HEK293T (cell line): ENCODE measurements at regions not wholly inside any gene's neighbourhood (a gene's known extent, or its start where the extent isn't known, plus 50 kb on each side); places are given as distances from the start of the nearest gene placed in this dataset.

Experiments
- CTCF ChIA-PET: fragments of 350-600 bp; formaldehyde crosslinking; extraction: SDS; loops from one replicate; lab custom pipeline; 2021; ENCODE audit warnings: antibody characterized with exemption, inconsistent platforms; lab: Yijun Ruan, JAX
- POLR2A ChIA-PET: fragments of 350-600 bp; formaldehyde crosslinking; extraction: SDS; loops from one replicate; lab custom pipeline; 2020; ENCODE audit warnings: antibody characterized with exemption, inconsistent platforms; lab: Yijun Ruan, JAX
- DNase-seq: peaks from one replicate; pipeline ENCODE4 v3.0.0; 2012; ENCODE audit warnings: mixed read lengths; ENCODE audit errors: extremely low spot score
- ARNT ChIP-seq: fragments of 450-650 bp; IDR thresholded peaks from 2 replicates; pipeline ENCODE4 v1.6.1; 2017; ENCODE audit warnings: mild to moderate bottlenecking
- BHLHE40 ChIP-seq: fragments of 450-650 bp; IDR thresholded peaks from 2 replicates; pipeline ENCODE4 v1.6.1; 2016; ENCODE audit warnings: mild to moderate bottlenecking, moderate library complexity, borderline replicate concordance
- CTBP1 ChIP-seq: fragments of 450-650 bp; IDR thresholded peaks from 2 replicates; pipeline ENCODE4 v1.6.1; 2016; ENCODE audit warnings: borderline replicate concordance
- ELF4 ChIP-seq: fragments of 450-650 bp; IDR thresholded peaks from 2 replicates; pipeline ENCODE4 v1.6.1; 2017; ENCODE audit warnings: antibody characterized with exemption
- FOXA1 ChIP-seq: fragments of 450-650 bp; IDR thresholded peaks from 2 replicates; pipeline ENCODE4 v1.6.1; 2016; ENCODE audit warnings: mild to moderate bottlenecking
- FOXK2 ChIP-seq: fragments of 450-650 bp; IDR thresholded peaks from 2 replicates; pipeline ENCODE4 v1.6.1; 2016; ENCODE audit warnings: mild to moderate bottlenecking
- FOXM1 ChIP-seq: fragments of 450-650 bp; IDR thresholded peaks from 2 replicates; pipeline ENCODE4 v1.6.1; 2017; ENCODE audit warnings: mild to moderate bottlenecking, borderline replicate concordance
- HDGF ChIP-seq: fragments of 450-650 bp; IDR thresholded peaks from 2 replicates; pipeline ENCODE4 v1.6.1; 2017; ENCODE audit warnings: antibody characterized with exemption, borderline replicate concordance
- L3MBTL2 ChIP-seq: fragments of 450-650 bp; conservative IDR thresholded peaks from 2 replicates; pipeline ENCODE4 v1.6.1; 2016; ENCODE audit warnings: mild to moderate bottlenecking
- LEF1 ChIP-seq: fragments of 450-650 bp; IDR thresholded peaks from 2 replicates; pipeline ENCODE4 v1.6.1; 2017; ENCODE audit warnings: mild to moderate bottlenecking, borderline replicate concordance
- NFRKB ChIP-seq: fragments of 450-650 bp; IDR thresholded peaks from 2 replicates; pipeline ENCODE4 v1.6.1; 2016; ENCODE audit warnings: mild to moderate bottlenecking, moderate library complexity
- PKNOX1 ChIP-seq: fragments of 450-650 bp; IDR thresholded peaks from 2 replicates; pipeline ENCODE4 v1.6.1; 2016
- SP1 ChIP-seq: fragments of 450-650 bp; IDR thresholded peaks from 2 replicates; pipeline ENCODE4 v1.6.1; 2017
- SUZ12 ChIP-seq: fragments of 450-650 bp; IDR thresholded peaks from 2 replicates; pipeline ENCODE4 v1.6.1; 2016; ENCODE audit warnings: mild to moderate bottlenecking
- TARDBP ChIP-seq: fragments of 450-650 bp; IDR thresholded peaks from 2 replicates; pipeline ENCODE4 v1.6.1; 2016
- ZNF384 ChIP-seq: fragments of 450-650 bp; IDR thresholded peaks from 2 replicates; pipeline ENCODE4 v1.6.1; 2016

- DNase-seq: no peak
- ChIA-PET CTCF (interaction anchor here (0.6 kb wide), 1 partner anchor 430 kb away, joined by 4 read pairs; no protein-coding TSS in a partner anchor), POLR2A (no interaction called here)
- TF ChIP-seq FOXM1 (no peak), HDGF (no peak), PKNOX1 (no peak), ARNT (no peak), BHLHE40 (no peak), ELF4 (no peak), FOXK2 (no peak), L3MBTL2 (no peak), ZNF384 (no peak)
Observed at GRCh38 chr1:233473549-233474204, 140.2 kb upstream of the KCNK1 start.

- ChIA-PET POLR2A (no interaction called here), CTCF (no interaction called here)
- no peak for DNase-seq
Observed at GRCh38 chr1:233477359-233477758, 136.5 kb upstream of the KCNK1 start.

GRCh38 chr1:233478611-233479010, 135.3 kb upstream of the KCNK1 start:
- POLR2A ChIA-PET: no interaction called here
- no peak for DNase-seq
- TF ChIP-seq CTBP1 (no peak), FOXK2 (no peak), ARNT (no peak), L3MBTL2 (no peak), BHLHE40 (no peak), LEF1 (no peak), FOXA1 (no peak), PKNOX1 (no peak), TARDBP (no peak), NFRKB (no peak), ELF4 (no peak), HDGF (no peak), SUZ12 (no peak), ZNF384 (no peak), FOXM1 (no peak), SP1 (no peak)
- CTCF ChIA-PET: no interaction called here

More at GRCh38 chr1:233477359-233477758, 136.5 kb upstream of the KCNK1 start:
- TF ChIP-seq CTBP1: no peak

- ChIA-PET CTCF (no interaction called here), POLR2A (no interaction called here)
- DNase-seq: no peak
- TF ChIP-seq L3MBTL2 (no peak), SP1 (no peak), BHLHE40 (no peak)
Observed at GRCh38 chr1:233479110-233479890, 134.6 kb upstream of the KCNK1 start.

GRCh38 chr1:233480198-233480597, 133.7 kb upstream of the KCNK1 start:
- ChIA-PET POLR2A (no interaction called here), CTCF (no interaction called here)
- TF ChIP-seq TARDBP: no peak
- TF ChIP-seq L3MBTL2: no peak
- TF ChIP-seq FOXA1: no peak
- DNase-seq: no peak

- CTCF ChIA-PET: interaction anchor here (0.6 to 0.8 kb wide), 2 partner anchors 16 to 36 kb away, joined by 3 read pairs; no protein-coding TSS in a partner anchor
- POLR2A ChIA-PET: no interaction called here
- no peak for DNase-seq
- TF ChIP-seq LEF1 (no peak), L3MBTL2 (no peak), ELF4 (no peak)
Observed at GRCh38 chr1:233482388-233482787, 131.5 kb upstream of the KCNK1 start.

GRCh38 chr1:233485385-233485784, 128.5 kb upstream of the KCNK1 start:
- POLR2A ChIA-PET: no interaction called here
- CTCF ChIA-PET: no interaction called here
- DNase-seq: no peak
- TF ChIP-seq SP1 (no peak), TARDBP (no peak), NFRKB (no peak), ELF4 (no peak), LEF1 (no peak), HDGF (no peak), FOXA1 (no peak), SUZ12 (no peak), BHLHE40 (no peak), ZNF384 (no peak), FOXK2 (no peak), FOXM1 (no peak), ARNT (no peak)
